Mesendoderm (in vitro differentiated cells): ENCODE measurements at regions not wholly inside any gene's neighbourhood (a gene's known extent, or its start where the extent isn't known, plus 50 kb on each side); places are given as distances from the start of the nearest gene placed in this dataset.
"Not testable (repeated sequence)": the region's sequence is repeated elsewhere in the genome, so short reads cannot be mapped to it uniquely, and the experiment has no call there.

Experiments
- DNase-seq: peaks from one replicate; pipeline ENCODE4 v3.0.0; 2013
- H2AK5ac ChIP-seq: 2 replicates; pipeline ENCODE4 v1.6.1; 2013; ENCODE audit warnings: low read length, inconsistent platforms
- H2BK120ac ChIP-seq: 2 replicates; pipeline ENCODE4 v1.6.1; 2013; ENCODE audit warnings: low read depth, mild to moderate bottlenecking, low read length, moderate library complexity, mixed read lengths
- H2BK15ac ChIP-seq: replicated peaks from 2 replicates; pipeline ENCODE4 v1.6.1; 2013; ENCODE audit warnings: low read depth, mild to moderate bottlenecking, moderate library complexity
- H2BK5ac ChIP-seq: 2 replicates; pipeline ENCODE4 v1.6.1; 2013; ENCODE audit warnings: low read length, inconsistent platforms
- H3K18ac ChIP-seq: 2 replicates; pipeline ENCODE4 v1.6.1; 2013; ENCODE audit warnings: mild to moderate bottlenecking, low read length, mixed read lengths
- H3K23ac ChIP-seq: one replicate; pipeline ENCODE4 v1.6.1; 2013; ENCODE audit warnings: low read length
- H3K27ac ChIP-seq: 2 replicates; pipeline ENCODE4 v1.5.1; 2013; ENCODE audit warnings: low read depth, mild to moderate bottlenecking, inconsistent platforms, low read length, moderate library complexity
- H3K27me3 ChIP-seq: 2 replicates; pipeline ENCODE4 v1.6.1; 2013; ENCODE audit warnings: low read length, control low read depth, mild to moderate bottlenecking, inconsistent platforms; ENCODE audit not compliant: insufficient read depth, poor library complexity
- H3K36me3 ChIP-seq: 2 replicates; pipeline ENCODE4 v1.6.1; 2013; ENCODE audit warnings: low read length, inconsistent platforms; ENCODE audit not compliant: control insufficient read depth, insufficient read depth
- H3K4ac ChIP-seq: one replicate; pipeline ENCODE4 v1.6.1; 2013; ENCODE audit warnings: low read depth, mild to moderate bottlenecking, low read length, moderate library complexity
- H3K4me1 ChIP-seq: 2 replicates; pipeline ENCODE4 v1.6.1; 2013; ENCODE audit warnings: low read depth, low read length, inconsistent platforms; ENCODE audit not compliant: control insufficient read depth
- H3K4me2 ChIP-seq: 2 replicates; pipeline ENCODE4 v1.6.1; 2013; ENCODE audit warnings: low read length
- H3K4me3 ChIP-seq: 2 replicates; pipeline ENCODE4 v1.5.1; 2013; ENCODE audit warnings: mild to moderate bottlenecking, low read length
- H3K56ac ChIP-seq: one replicate; pipeline ENCODE4 v1.6.1; 2013; ENCODE audit warnings: low read length
- H3K79me1 ChIP-seq: 2 replicates; pipeline ENCODE4 v1.6.1; 2013; ENCODE audit warnings: low read length, inconsistent platforms
- H3K79me2 ChIP-seq: 2 replicates; pipeline ENCODE4 v1.6.1; 2013; ENCODE audit warnings: mild to moderate bottlenecking, low read length; ENCODE audit not compliant: control insufficient read depth, insufficient read depth
- H3K9ac ChIP-seq: 2 replicates; pipeline ENCODE4 v1.6.1; 2013; ENCODE audit warnings: low read length, inconsistent platforms
- H4K5ac ChIP-seq: one replicate; pipeline ENCODE4 v1.6.1; 2013; ENCODE audit warnings: low read length
- H4K8ac ChIP-seq: one replicate; pipeline ENCODE4 v1.6.1; 2013; ENCODE audit warnings: low read depth, mild to moderate bottlenecking, control low read depth, low read length, moderate library complexity
- WGBS: extraction: QIAGEN DNeasy Blood & Tissue Kit; methylation state at CpG from one replicate; pipeline ENCODE4 v1.1.7; 2013; ENCODE audit warnings: low lambda C conversion rate, missing lambda C conversion rate; ENCODE audit not compliant: insufficient coverage; ENCODE audit errors: extremely low coverage; 5-methylcytosine and 5-hydroxymethylcytosine counted together

DNA sequence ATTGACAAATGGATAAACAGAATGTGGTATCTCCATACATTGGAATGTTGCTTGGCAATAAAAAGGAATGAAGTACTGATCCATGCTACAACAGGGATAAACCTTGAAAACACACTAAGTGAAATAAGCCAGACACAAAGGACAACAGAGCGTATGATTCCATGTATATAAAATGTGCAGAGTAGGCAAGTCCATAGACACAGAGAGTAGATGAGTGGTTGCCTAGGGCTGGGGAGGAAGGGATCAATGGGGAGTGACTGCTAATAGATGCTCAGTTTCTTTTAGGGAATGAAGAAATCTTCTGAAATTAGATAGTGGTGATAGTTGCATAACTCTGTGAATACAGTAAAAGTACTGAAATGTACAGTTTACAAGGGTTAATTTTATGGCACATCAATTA is 59.4 kb upstream of the SMURF2 start:
- not testable (repeated sequence) for DNase-seq, H3K56ac ChIP-seq, H3K4ac ChIP-seq, H3K4me2 ChIP-seq, H2BK15ac ChIP-seq, H3K23ac ChIP-seq, H4K8ac ChIP-seq, H3K36me3 ChIP-seq, H3K27ac ChIP-seq, H3K79me2 ChIP-seq, H3K4me3 ChIP-seq, H3K27me3 ChIP-seq, H3K9ac ChIP-seq, H2AK5ac ChIP-seq, H3K4me1 ChIP-seq, H3K79me1 ChIP-seq, H4K5ac ChIP-seq, H2BK5ac ChIP-seq, H2BK120ac ChIP-seq, H3K18ac ChIP-seq
- no CpG with 5 or more reads among the region's 1 CpG for WGBS

DNA sequence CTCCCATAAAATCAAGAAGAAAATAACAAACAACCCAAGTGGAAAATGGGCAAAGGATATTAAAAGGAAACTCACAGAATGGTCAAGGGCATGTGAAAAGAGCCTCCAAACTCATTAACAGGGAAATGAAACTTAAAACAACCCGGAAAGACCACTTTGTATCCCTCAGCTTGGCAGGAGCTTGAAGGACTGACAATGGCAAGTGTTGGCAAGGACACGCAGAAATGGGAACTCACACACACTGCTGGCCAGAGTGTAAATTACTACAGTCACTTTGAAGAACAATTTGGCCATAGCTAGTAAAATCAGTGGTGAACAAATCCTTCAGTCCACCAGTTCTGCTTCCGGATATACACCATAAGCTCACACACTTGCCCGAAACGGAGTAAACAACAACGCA is 58.1 kb upstream of the SMURF2 start:
- H3K27ac ChIP-seq, H4K8ac ChIP-seq, H2AK5ac ChIP-seq, H4K5ac ChIP-seq, H2BK120ac ChIP-seq, H3K79me2 ChIP-seq, H3K27me3 ChIP-seq, DNase-seq, H3K79me1 ChIP-seq, H2BK15ac ChIP-seq, H3K4me2 ChIP-seq, H3K4me3 ChIP-seq, H3K4me1 ChIP-seq, H2BK5ac ChIP-seq, H3K23ac ChIP-seq, H3K36me3 ChIP-seq, H3K9ac ChIP-seq, H3K18ac ChIP-seq, H3K4ac ChIP-seq, H3K56ac ChIP-seq: not testable (repeated sequence)
- WGBS, result no CpG with 5 or more reads among the region's 6 CpGs

DNA sequence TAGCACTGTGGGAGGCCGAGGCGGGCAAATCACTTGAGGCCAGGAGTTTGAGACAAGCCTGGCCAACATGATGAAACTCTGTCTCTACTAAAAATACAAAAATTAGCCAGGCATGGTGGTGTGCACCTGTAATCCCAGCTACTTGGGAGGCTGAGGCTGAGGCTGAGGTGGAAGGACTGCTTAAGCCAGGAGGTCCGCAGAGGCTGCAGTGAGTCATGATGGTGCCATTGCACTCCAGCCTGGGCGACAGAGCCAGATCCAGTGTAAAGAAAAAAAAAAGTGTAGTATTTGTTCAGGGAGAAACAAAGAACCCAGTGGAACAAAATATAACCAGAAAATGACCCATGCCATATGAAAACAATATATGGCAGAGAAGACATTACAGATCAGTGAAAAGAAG is 57.4 kb upstream of the SMURF2 start:
- WGBS, result no CpG with 5 or more reads among the region's 4 CpGs
- not testable (repeated sequence) for H4K5ac ChIP-seq, DNase-seq, H3K36me3 ChIP-seq, H2BK15ac ChIP-seq, H4K8ac ChIP-seq, H3K4me2 ChIP-seq, H3K27me3 ChIP-seq, H3K27ac ChIP-seq, H3K18ac ChIP-seq, H2BK5ac ChIP-seq, H3K9ac ChIP-seq, H3K4ac ChIP-seq, H3K23ac ChIP-seq, H3K4me1 ChIP-seq, H3K79me1 ChIP-seq, H3K4me3 ChIP-seq, H3K56ac ChIP-seq, H2BK120ac ChIP-seq, H2AK5ac ChIP-seq, H3K79me2 ChIP-seq

DNA sequence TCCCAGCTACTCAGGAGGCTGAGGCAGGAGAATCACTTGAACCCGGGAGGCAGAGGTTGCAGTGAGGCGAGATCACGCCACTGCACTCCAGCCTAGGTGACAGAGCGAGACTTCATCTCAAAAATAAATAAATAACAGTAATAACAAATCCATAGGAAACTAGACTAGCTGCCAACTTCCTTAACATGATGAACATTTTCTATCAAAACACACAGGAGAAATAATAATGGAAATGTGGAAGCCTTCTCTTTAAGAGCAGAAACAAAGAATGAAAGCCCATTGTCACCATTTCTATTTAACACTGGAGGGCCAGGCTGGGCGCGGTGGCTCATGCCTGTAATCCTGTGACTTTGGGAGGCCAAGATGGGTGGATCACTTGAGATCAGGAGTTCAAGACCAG is 56.7 kb upstream of the SMURF2 start:
- not testable (repeated sequence) for H3K79me2 ChIP-seq, H3K18ac ChIP-seq, H3K4me1 ChIP-seq, H2BK15ac ChIP-seq, DNase-seq, H2AK5ac ChIP-seq, H3K27me3 ChIP-seq, H3K79me1 ChIP-seq, H3K4me2 ChIP-seq, H3K4ac ChIP-seq, H3K23ac ChIP-seq, H3K27ac ChIP-seq, H4K8ac ChIP-seq, H3K56ac ChIP-seq, H2BK5ac ChIP-seq, H2BK120ac ChIP-seq, H3K9ac ChIP-seq, H3K36me3 ChIP-seq, H3K4me3 ChIP-seq, H4K5ac ChIP-seq
- WGBS, result no CpG with 5 or more reads among the region's 6 CpGs

DNA sequence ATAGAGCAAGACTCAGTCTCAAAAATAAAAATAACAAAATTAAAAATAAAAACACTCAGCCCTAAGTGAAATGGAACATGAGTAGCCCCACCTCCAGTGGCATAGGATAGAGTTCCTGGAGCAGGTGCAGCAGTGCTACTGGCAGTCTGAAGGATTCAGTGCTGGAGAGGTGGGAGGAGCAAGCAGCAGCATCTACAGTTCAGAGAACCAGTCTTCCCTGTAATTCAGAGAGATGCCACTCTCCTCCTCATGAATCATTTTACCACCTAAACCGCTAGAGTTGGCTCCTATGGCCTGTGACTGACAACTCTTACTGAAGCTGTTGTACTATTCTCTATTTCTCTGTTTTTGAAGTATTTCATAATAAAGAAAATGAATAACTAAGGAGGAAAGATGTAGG is 56.0 kb upstream of the SMURF2 start:
- Histone ChIP-seq H3K79me2 (no peaks in the 10 kb centered on the region), H3K4me1 (no peaks in the 10 kb centered on the region), H3K9ac (no peak overlapping the region), H3K4ac (no peak overlapping the region), H2BK5ac (no peak overlapping the region), H2AK5ac (no peak overlapping the region), H3K56ac (no peak overlapping the region), H3K4me3 (no peak overlapping the region), H3K4me2 (no peak overlapping the region), H3K27me3 (no peaks in the 10 kb centered on the region), H3K79me1 (no peaks in the 10 kb centered on the region), H3K36me3 (no peaks in the 10 kb centered on the region), H4K8ac (no peak overlapping the region), H3K23ac (no peak overlapping the region), H2BK15ac (no peak overlapping the region), H2BK120ac (no peak overlapping the region), H3K27ac (no peak overlapping the region), H4K5ac (no peak overlapping the region), H3K18ac (no peak overlapping the region)
- WGBS, result no CpG with 5 or more reads among the region's 1 CpG
- no peak for DNase-seq

DNA sequence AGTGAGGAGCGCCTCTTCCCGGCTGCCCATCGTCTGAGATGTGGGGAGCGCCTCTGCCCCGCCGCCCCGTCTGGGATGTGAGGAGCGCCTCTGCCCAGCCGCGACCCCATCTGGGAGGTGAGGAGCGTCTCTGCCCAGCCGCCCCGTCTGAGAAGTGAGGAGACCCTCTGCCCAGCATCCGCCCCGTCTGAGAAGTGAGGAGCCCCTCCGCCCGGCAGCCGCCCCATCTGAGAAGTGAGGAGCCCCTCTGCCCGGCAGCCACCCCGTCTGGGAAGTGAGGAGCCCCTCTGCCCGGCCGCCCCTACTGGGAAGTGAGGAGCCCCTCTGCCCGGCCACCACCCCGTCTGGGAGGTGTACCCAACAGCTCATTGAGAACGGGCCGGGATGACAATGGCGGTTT is 54.4 kb upstream of the SMURF2 start:
- not testable (repeated sequence) for H3K27me3 ChIP-seq, H4K8ac ChIP-seq

More for the DNA sequence above, 54.4 kb upstream of the SMURF2 start:
- not testable (repeated sequence) for H3K9ac ChIP-seq, DNase-seq, H3K23ac ChIP-seq, H3K4me1 ChIP-seq, H2BK5ac ChIP-seq, H3K79me2 ChIP-seq, H2BK120ac ChIP-seq, H2BK15ac ChIP-seq, H3K36me3 ChIP-seq, H3K4me3 ChIP-seq, H3K18ac ChIP-seq, H4K5ac ChIP-seq, H3K4ac ChIP-seq, H3K4me2 ChIP-seq, H3K27ac ChIP-seq, H3K79me1 ChIP-seq, H3K56ac ChIP-seq, H2AK5ac ChIP-seq
- WGBS, result no CpG with 5 or more reads among the region's 27 CpGs
